Hepatocyte (in vitro differentiated cells): ENCODE measurements at regions not wholly inside any gene's neighbourhood (a gene's known extent, or its start where the extent isn't known, plus 50 kb on each side); places are given as distances from the start of the nearest gene placed in this dataset.

ENCODE experiments used
- DNase-seq: peaks from one replicate; pipeline ENCODE4 v3.0.0-alpha.2; 2016; ENCODE audit warnings: low spot score
- H2AFZ ChIP-seq: fragments of 200-600 bp; sonication (generic); 2 replicates; pipeline ENCODE4 v1.6.0; 2016; ENCODE audit warnings: antibody characterized with exemption, mild to moderate bottlenecking
- H3K27ac ChIP-seq: fragments of 200-600 bp; sonication (generic); 2 replicates; pipeline ENCODE4 v1.5.1; 2016; ENCODE audit warnings: mild to moderate bottlenecking
- H3K27me3 ChIP-seq: fragments of 200-600 bp; sonication (generic); 2 replicates; pipeline ENCODE4 v1.6.1; 2016
- H3K36me3 ChIP-seq: fragments of 200-600 bp; sonication (generic); replicated peaks from 2 replicates; pipeline ENCODE4 v1.5.1; 2016; ENCODE audit warnings: low read depth; ENCODE audit not compliant: insufficient read depth
- H3K4me1 ChIP-seq: fragments of 200-600 bp; sonication (generic); 2 replicates; pipeline ENCODE4 v1.5.1; 2016; ENCODE audit warnings: mild to moderate bottlenecking, moderate library complexity; ENCODE audit not compliant: insufficient read depth
- H3K4me2 ChIP-seq: fragments of 200-600 bp; sonication (generic); 2 replicates; pipeline ENCODE4 v1.6.0; 2016
- H3K4me3 ChIP-seq: fragments of 200-600 bp; sonication (generic); 2 replicates; pipeline ENCODE4 v1.5.1; 2016; ENCODE audit warnings: mild to moderate bottlenecking
- H3K79me2 ChIP-seq: fragments of 200-600 bp; sonication (generic); 2 replicates; pipeline ENCODE4 v1.6.0; 2017; ENCODE audit warnings: mild to moderate bottlenecking
- H3K9me2 ChIP-seq: fragments of 200-600 bp; sonication (generic); replicated peaks from 2 replicates; pipeline ENCODE4 v1.6.0; 2017; ENCODE audit warnings: mild to moderate bottlenecking; ENCODE audit not compliant: insufficient read depth
- H3K9me3 ChIP-seq: fragments of 200-600 bp; sonication (generic); 2 replicates; pipeline ENCODE4 v1.5.1; 2016; ENCODE audit warnings: low read depth, mild to moderate bottlenecking
- H4K20me1 ChIP-seq: fragments of 200-600 bp; sonication (generic); 2 replicates; pipeline ENCODE4 v1.6.0; 2016; ENCODE audit warnings: mild to moderate bottlenecking; ENCODE audit not compliant: insufficient read depth, poor library complexity, severe bottlenecking
- CTCF ChIP-seq: fragments of 200-600 bp; sonication (generic); IDR thresholded peaks from 2 replicates; pipeline ENCODE4 v1.5.1; 2016; ENCODE audit warnings: antibody characterized with exemption, mild to moderate bottlenecking; ENCODE audit not compliant: poor library complexity
- EZH2 ChIP-seq: fragments of 200-600 bp; sonication (generic); IDR thresholded peaks from 2 replicates; pipeline ENCODE4 v1.6.1; 2016; ENCODE audit warnings: antibody characterized with exemption, mild to moderate bottlenecking, borderline replicate concordance
- EZH2phosphoT487 ChIP-seq: fragments of 200-600 bp; sonication (generic); IDR thresholded peaks from one replicate; pipeline ENCODE4 v1.6.1; 2018; ENCODE audit warnings: antibody characterized with exemption, mild to moderate bottlenecking, low read depth, moderate library complexity; ENCODE audit not compliant: unreplicated experiment, severe bottlenecking
- WGBS: methylation state at CpG from one replicate; pipeline ENCODE4 v1.1.6; 2016; ENCODE audit warnings: low lambda C conversion rate; ENCODE audit errors: missing lambda C conversion rate; 5-methylcytosine and 5-hydroxymethylcytosine counted together

- 55% methylated on average over 6 of the region's 6 CpGs for WGBS
- H3K9me2 ChIP-seq, result no peaks in the 10 kb centered on the region
- H3K4me1 ChIP-seq, result no peaks in the 10 kb centered on the region
- H3K36me3 ChIP-seq, result no peaks in the 10 kb centered on the region
- no peaks in the 10 kb centered on the region for H3K79me2 ChIP-seq
- peak overlapping the region; percentile 52 for H3K4me2 ChIP-seq
- H3K27me3 ChIP-seq, result no peaks in the 10 kb centered on the region
- H3K4me3 ChIP-seq, result no peak overlapping the region
- H4K20me1 ChIP-seq, result no peaks in the 10 kb centered on the region
- H3K9me3 ChIP-seq, result no peaks in the 10 kb centered on the region
- TF ChIP-seq CTCF (no peak), EZH2phosphoT487 (no peak), EZH2 (no peak)
- no peak for DNase-seq
- no peak overlapping the region for H3K27ac ChIP-seq
- no peak overlapping the region for H2AFZ ChIP-seq
These were observed 308.9 kb downstream of the DTWD2 start for GRCh38 chr5:118679264-118679940.

- Histone ChIP-seq H3K9me2 (no peaks in the 10 kb centered on the region), H3K27me3 (no peaks in the 10 kb centered on the region), H2AFZ (no peak overlapping the region), H3K36me3 (no peaks in the 10 kb centered on the region), H3K9me3 (no peaks in the 10 kb centered on the region), H3K27ac (no peak overlapping the region), H4K20me1 (no peaks in the 10 kb centered on the region), H3K4me2 (peak overlapping the region; percentile 52), H3K79me2 (no peaks in the 10 kb centered on the region), H3K4me3 (no peak overlapping the region), H3K4me1 (no peaks in the 10 kb centered on the region)
- TF ChIP-seq EZH2phosphoT487 (no peak), CTCF (no peak), EZH2 (no peak)
- 60% methylated on average over 3 of the region's 3 CpGs for WGBS
- DNase-seq, result no peak
These were observed 309.6 kb downstream of the DTWD2 start for GRCh38 chr5:118678746-118679145.

- no peak for DNase-seq
- no peaks in the 10 kb centered on the region for H3K9me2 ChIP-seq
- 91% methylated on average over 1 of the region's 1 CpG for WGBS
- H4K20me1 ChIP-seq, result no peaks in the 10 kb centered on the region
- no peaks in the 10 kb centered on the region for H3K9me3 ChIP-seq
- H3K79me2 ChIP-seq, result no peaks in the 10 kb centered on the region
- H3K36me3 ChIP-seq, result no peaks in the 10 kb centered on the region
- H3K4me2 ChIP-seq, result no peak overlapping the region
- no peaks in the 10 kb centered on the region for H3K27me3 ChIP-seq
- no peak overlapping the region for H3K27ac ChIP-seq
- H3K4me1 ChIP-seq, result no peaks in the 10 kb centered on the region
- no peak overlapping the region for H2AFZ ChIP-seq
- TF ChIP-seq EZH2, result no peak
- no peak for TF ChIP-seq CTCF
- TF ChIP-seq EZH2phosphoT487, result no peak
- no peak overlapping the region for H3K4me3 ChIP-seq
These were observed 313.1 kb downstream of the DTWD2 start for GRCh38 chr5:118675247-118675646.

- TF ChIP-seq CTCF (no peak), EZH2 (no peak), EZH2phosphoT487 (no peak)
- Histone ChIP-seq H3K4me1 (no peaks in the 10 kb centered on the region), H3K36me3 (no peaks in the 10 kb centered on the region), H3K4me2 (no peak overlapping the region), H3K27ac (no peak overlapping the region), H2AFZ (no peak overlapping the region), H3K27me3 (no peaks in the 10 kb centered on the region), H3K79me2 (no peaks in the 10 kb centered on the region), H4K20me1 (no peaks in the 10 kb centered on the region), H3K4me3 (no peak overlapping the region), H3K9me2 (no peaks in the 10 kb centered on the region), H3K9me3 (peaks cover 7% of the 10 kb centered on the region)
- DNase-seq, result no peak
- WGBS, result 74% methylated on average over 1 of the region's 1 CpG
These were observed 330.8 kb downstream of the DTWD2 start for GRCh38 chr5:118657576-118657975.
